ENCODE measurements at regions not wholly inside any gene's neighbourhood (a gene's known extent, or its start where the extent isn't known, plus 50 kb on each side); places are given as distances from the start of the nearest gene placed in this dataset.

DNA sequence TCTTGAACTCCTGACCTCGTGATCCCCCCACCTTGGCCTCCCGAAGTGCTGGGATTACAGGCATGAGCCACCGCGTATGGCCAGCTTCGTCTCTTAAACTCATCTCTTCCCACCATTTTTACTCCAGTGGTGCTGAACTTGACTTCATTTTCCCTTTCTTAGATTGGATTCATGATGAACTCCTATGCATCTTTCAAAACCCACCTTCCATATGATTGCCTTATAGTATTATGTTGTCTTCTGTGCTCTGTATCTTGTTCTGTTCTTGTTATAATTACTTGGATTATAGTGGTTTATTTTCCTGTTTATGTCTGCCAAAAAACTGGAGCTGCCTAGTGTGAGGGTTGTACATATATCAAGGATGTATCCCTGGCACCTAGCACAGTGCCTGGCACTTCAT, 110.8 kb upstream of the GADD45A start:
- Histone ChIP-seq H3K9me3 (ENCODE audit: control insufficient read depth, insufficient read depth, low read length) (no peaks in the 10 kb centered on the region), H3K4me3 (ENCODE audit: low read length) (no peak overlapping the region), H3K27ac (ENCODE audit: low read length) (no peak overlapping the region), H3K27me3 (ENCODE audit: control insufficient read depth, insufficient read depth, low read length) (no peaks in the 10 kb centered on the region), H3K36me3 (ENCODE audit: control insufficient read depth, insufficient read depth, low read length) (no peaks in the 10 kb centered on the region), H3K4me1 (ENCODE audit: control insufficient read depth, insufficient read depth, low read length) (no peaks in the 10 kb centered on the region)
- no peak for DNase-seq (ENCODE audit: low read depth, low spot score)
- no CpG with 5 or more reads among the region's 5 CpGs for WGBS (ENCODE audit: insufficient coverage, insufficient read length)

DNA sequence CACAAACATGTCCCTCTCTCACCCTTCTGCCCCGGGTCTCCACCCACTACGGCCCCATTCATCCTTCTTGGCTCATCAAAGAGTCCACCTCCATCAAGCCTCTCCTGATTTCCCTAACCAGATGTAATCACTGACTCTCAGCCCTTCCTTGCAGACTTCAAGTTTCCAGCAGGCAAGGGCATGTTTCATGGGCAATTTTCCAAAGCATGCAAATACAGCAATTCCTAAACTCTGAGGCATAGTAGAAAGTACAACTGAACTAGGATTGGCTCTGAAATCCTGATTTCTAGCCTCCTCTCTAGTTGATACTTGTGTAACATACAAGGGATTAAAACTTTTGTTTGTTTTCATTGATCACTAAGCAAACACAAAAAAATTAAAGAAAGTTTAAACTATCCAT, 109.1 kb upstream of the GADD45A start:
- H3K4me1 ChIP-seq (ENCODE audit: control insufficient read depth, insufficient read depth, low read length), result no peaks in the 10 kb centered on the region
- no peaks in the 10 kb centered on the region for H3K36me3 ChIP-seq (ENCODE audit: control insufficient read depth, insufficient read depth, low read length)
- no peak overlapping the region for H3K27ac ChIP-seq (ENCODE audit: low read length)
- H3K9me3 ChIP-seq (ENCODE audit: control insufficient read depth, insufficient read depth, low read length), result no peaks in the 10 kb centered on the region
- H3K4me3 ChIP-seq (ENCODE audit: low read length), result no peak overlapping the region
- no peak for DNase-seq (ENCODE audit: low read depth, low spot score)
- no peaks in the 10 kb centered on the region for H3K27me3 ChIP-seq (ENCODE audit: control insufficient read depth, insufficient read depth, low read length)
- no CpG with 5 or more reads among the region's 2 CpGs for WGBS (ENCODE audit: insufficient coverage, insufficient read length)

DNA sequence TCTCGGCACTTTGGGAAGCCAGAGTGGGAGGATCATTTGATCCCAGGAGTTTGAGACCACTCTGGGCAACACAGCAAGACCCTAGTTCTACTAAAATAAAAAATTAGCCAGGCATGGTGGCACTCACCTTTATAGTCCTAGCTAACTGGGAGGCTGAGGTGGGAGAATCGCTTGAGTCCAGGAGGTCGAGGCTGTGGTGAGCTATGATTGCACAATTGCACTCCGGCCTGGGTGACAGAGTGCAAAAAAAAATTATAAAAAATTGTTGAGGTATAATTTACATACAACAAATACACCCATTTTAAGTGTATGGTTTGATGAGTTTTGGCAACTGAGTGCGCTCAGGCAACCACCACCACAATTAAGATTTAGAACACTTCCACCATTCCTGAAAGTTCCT, 108.5 kb upstream of the GADD45A start:
- H3K4me3 ChIP-seq (ENCODE audit: low read length), result no peak overlapping the region
- peaks cover under 1% of the 10 kb centered on the region; the same call in 1 of the 2 replicates for H3K4me1 ChIP-seq (ENCODE audit: control insufficient read depth, insufficient read depth, low read length)
- no peaks in the 10 kb centered on the region for H3K9me3 ChIP-seq (ENCODE audit: control insufficient read depth, insufficient read depth, low read length)
- no CpG with 5 or more reads among the region's 5 CpGs for WGBS (ENCODE audit: insufficient coverage, insufficient read length)
- no peak for DNase-seq (ENCODE audit: low read depth, low spot score)
- no peaks in the 10 kb centered on the region for H3K27me3 ChIP-seq (ENCODE audit: control insufficient read depth, insufficient read depth, low read length)
- no peaks in the 10 kb centered on the region for H3K36me3 ChIP-seq (ENCODE audit: control insufficient read depth, insufficient read depth, low read length)
- H3K27ac ChIP-seq (ENCODE audit: low read length), result no peak overlapping the region

DNA sequence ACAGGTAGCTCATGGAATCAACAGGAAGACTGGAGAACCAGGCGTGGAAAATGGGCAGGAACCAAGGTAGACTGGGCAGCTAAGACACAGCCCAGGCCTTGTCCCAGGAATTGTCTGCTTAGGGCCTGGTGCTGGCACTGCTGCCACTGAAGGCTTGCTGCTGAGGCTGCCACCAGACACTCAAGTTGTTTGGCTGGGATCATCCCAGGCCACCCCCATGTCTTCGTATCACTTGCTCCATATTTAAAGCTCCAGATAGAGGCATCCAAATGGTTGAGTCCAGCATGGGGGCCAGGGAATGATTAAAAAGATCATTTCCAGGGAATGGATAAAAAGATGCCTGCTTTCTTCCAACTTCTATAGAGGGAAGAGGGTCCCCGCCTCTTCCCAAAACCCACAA, 107.4 kb upstream of the GADD45A start:
- H3K27me3 ChIP-seq (ENCODE audit: control insufficient read depth, insufficient read depth, low read length), result no peaks in the 10 kb centered on the region
- no peak overlapping the region for H3K4me3 ChIP-seq (ENCODE audit: low read length)
- no peak overlapping the region for H3K27ac ChIP-seq (ENCODE audit: low read length)
- no CpG with 5 or more reads among the region's 3 CpGs for WGBS (ENCODE audit: insufficient coverage, insufficient read length)
- H3K36me3 ChIP-seq (ENCODE audit: control insufficient read depth, insufficient read depth, low read length), result no peaks in the 10 kb centered on the region
- DNase-seq (ENCODE audit: low read depth, low spot score), result no peak
- no peaks in the 10 kb centered on the region for H3K9me3 ChIP-seq (ENCODE audit: control insufficient read depth, insufficient read depth, low read length)
- peaks cover 1% of the 10 kb centered on the region; the same call in 1 of the 2 replicates for H3K4me1 ChIP-seq (ENCODE audit: control insufficient read depth, insufficient read depth, low read length)

DNA sequence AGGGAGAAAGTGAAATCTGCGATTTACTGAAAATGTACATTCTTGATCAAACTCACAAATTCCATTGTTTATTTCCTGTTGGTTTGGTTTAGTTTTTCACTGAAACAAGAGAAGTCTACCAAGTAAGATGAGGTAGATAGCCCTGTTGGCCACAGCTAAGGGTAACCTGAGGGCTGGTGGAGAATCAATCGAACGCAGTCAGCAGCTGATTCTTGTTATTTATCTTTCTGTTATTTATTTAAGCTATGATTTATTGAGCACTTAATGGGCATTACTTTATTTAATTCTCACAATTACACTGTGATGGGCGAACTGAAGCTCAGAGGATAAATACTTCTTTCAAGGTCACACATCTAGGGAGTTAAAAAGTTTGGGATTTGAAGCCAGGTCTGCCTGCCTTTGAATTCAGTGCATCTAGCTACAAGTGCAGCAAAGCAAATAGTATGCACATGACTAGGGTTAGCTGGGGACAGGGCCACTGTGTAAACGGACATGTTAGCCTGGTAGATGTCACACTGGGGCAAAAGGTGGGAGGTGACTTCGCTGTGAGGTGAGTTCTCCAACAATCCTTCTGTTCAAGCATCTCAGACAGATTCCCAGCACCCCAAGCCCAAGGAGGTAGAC, 106.5 kb upstream of the GADD45A start:
- Histone ChIP-seq H3K27me3 (ENCODE audit: control insufficient read depth, insufficient read depth, low read length) (no peaks in the 10 kb centered on the region), H3K4me3 (ENCODE audit: low read length) (no peak overlapping the region), H3K9me3 (ENCODE audit: control insufficient read depth, insufficient read depth, low read length) (no peaks in the 10 kb centered on the region), H3K4me1 (ENCODE audit: control insufficient read depth, insufficient read depth, low read length) (peaks cover 1% of the 10 kb centered on the region; the same call in 1 of the 2 replicates), H3K36me3 (ENCODE audit: control insufficient read depth, insufficient read depth, low read length) (no peaks in the 10 kb centered on the region), H3K27ac (ENCODE audit: low read length) (no peak overlapping the region)
- no peak for DNase-seq (ENCODE audit: low read depth, low spot score)
- WGBS (ENCODE audit: insufficient coverage, insufficient read length), result no CpG with 5 or more reads among the region's 6 CpGs

DNA sequence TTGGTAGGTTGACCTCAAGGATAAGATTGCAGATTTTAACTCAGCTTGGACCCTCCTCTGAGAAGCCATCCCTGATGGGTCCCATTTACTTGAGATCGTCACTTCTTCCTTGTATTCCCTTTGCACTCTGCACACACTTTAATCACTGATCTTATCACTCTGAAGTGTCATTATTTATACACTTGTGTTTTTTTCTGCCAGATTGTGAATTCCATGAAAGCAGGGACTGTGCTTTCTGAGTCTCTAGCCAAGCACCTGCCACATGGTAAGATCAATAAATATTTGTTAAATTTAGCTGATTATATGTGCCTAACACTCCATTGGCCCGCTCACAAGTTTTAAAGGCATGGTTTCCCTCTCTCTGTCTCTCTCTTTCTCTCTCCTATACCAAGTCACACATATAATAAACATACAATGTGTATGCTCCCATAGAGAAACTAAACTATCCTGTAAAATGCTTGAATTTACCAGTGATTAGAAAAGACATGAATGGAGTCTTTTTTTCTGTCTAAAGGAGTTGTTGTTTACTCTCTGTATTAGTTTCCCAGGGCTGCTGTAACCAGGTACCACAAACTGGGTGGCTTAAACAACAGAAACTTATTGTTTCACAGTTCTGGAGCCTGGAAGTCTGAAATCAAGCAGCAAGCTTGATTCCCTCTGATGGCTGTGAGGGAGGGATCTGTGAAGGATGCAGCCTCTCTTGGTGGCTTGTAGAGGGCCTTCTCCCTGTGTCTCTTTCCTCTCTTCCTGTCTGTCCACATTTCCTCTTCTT, 105.2 kb upstream of the GADD45A start:
- Histone ChIP-seq H3K4me3 (ENCODE audit: low read length) (no peak overlapping the region), H3K4me1 (ENCODE audit: control insufficient read depth, insufficient read depth, low read length) (peaks cover 1% of the 10 kb centered on the region; the same call in 1 of the 2 replicates), H3K9me3 (ENCODE audit: control insufficient read depth, insufficient read depth, low read length) (no peaks in the 10 kb centered on the region), H3K36me3 (ENCODE audit: control insufficient read depth, insufficient read depth, low read length) (no peaks in the 10 kb centered on the region), H3K27ac (ENCODE audit: low read length) (no peak overlapping the region), H3K27me3 (ENCODE audit: control insufficient read depth, insufficient read depth, low read length) (no peaks in the 10 kb centered on the region)
- no CpG with 5 or more reads among the region's 2 CpGs for WGBS (ENCODE audit: insufficient coverage, insufficient read length)
- DNase-seq (ENCODE audit: low read depth, low spot score), result no peak

DNA sequence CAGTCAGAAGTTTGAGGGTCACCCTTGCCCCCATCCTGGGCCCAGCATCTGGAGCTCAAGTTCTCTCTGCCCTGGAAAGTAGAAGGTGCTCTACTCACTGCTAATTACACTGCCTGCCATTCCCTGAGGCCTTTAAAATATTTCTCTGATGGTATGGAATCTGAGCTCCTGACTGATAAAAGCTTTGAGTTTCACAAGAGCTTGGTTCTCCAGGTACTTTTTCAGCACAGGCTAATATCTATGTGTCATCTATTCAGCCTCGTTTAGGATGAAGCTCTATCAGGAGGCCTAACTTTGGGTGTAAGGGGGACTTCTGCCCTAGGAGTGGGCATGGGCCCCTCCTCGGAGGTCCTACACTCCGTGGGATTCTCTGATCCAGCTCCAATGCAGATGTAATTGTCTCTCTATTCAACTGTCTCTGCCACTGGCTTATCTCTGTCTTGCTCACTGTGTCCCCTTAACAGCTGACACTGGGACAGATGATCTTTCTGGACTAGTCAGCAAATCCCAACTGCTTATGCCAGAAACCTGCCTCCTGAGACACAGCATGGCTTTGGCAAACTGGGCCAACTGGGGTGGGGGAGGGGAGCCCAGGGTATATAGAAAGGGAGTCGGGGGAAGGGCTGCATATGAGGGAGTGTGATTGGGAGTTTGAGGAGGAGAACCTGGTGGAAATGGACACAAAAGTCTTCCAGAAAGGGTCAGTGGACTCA, 104.2 kb upstream of the GADD45A start:
- no peaks in the 10 kb centered on the region for H3K36me3 ChIP-seq (ENCODE audit: control insufficient read depth, insufficient read depth, low read length)
- peaks cover 1% of the 10 kb centered on the region; the same call in 1 of the 2 replicates for H3K4me1 ChIP-seq (ENCODE audit: control insufficient read depth, insufficient read depth, low read length)
- no CpG with 5 or more reads among the region's 4 CpGs for WGBS (ENCODE audit: insufficient coverage, insufficient read length)
- no peaks in the 10 kb centered on the region for H3K27me3 ChIP-seq (ENCODE audit: control insufficient read depth, insufficient read depth, low read length)
- DNase-seq (ENCODE audit: low read depth, low spot score), result no peak
- no peaks in the 10 kb centered on the region for H3K9me3 ChIP-seq (ENCODE audit: control insufficient read depth, insufficient read depth, low read length)
- H3K4me3 ChIP-seq (ENCODE audit: low read length), result no peak overlapping the region
- H3K27ac ChIP-seq (ENCODE audit: low read length), result no peak overlapping the region

DNA sequence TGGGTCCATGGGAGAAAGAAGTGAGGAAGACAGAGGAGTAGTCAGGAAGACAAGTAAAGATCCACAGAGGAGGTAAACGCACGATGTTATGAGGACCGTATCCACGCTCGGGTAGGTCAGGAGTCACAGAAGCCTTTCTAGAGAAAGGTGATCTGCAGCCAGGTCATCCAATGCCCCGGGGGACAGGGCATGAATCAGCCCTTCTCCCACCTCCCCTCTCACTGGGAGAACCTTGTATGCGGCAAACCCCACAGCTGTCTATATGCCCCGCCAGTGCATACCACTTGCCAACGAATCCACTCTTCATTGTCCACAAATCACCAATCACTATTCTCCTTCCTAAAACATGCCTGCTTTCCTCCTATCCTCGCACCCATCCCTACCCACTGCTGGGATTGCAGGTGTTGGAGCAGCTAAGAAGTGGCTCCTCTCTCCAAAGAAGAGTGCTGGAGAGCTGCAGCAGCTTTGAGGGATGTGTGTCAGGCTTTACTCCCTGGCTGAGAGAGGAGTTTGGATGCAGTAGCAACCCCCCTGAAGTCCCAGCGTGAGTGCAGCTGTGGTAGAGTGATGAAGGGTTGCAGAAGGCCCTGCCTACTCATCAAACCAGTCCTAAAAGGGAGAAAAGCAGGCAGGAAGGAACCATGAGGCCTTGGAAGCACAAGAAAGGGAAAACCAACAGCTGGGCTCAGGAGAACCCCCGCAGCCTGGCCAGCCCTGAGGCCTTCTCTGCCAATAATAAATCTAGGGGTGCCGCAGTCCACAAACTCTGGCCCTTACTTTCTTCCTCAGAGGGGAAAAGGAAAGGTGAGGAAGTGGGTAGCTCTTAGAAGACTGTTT, 102.2 kb upstream of the GADD45A start:
- no peak overlapping the region for H3K4me3 ChIP-seq (ENCODE audit: low read length)
- WGBS (ENCODE audit: insufficient coverage, insufficient read length), result 100% methylated on average over 1 of the region's 13 CpGs

DNA sequence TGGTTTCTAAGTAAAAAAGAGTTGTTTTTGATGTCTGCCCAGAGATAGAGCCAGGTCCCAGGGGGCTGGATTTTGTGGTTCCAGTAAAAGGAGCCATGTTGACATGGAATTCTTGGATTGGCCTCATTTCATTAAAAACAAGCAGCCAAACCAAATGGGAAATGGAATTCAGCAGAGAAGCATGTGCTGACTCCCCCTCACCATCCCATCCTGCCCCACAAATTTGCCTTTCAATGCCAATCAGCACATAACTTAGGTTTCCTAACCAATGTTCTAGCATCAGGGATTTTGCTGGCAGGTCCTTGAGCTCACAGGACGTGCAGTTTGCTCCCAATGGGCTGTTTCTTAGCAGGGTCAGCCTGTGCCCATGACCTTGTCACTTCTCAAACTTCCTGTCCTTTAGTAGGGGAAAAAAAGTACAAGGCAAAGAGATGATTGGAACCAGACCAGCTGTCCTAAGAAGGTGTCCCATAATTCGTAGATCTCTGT, 101.5 kb upstream of the GADD45A start:
- H3K4me3 ChIP-seq (ENCODE audit: low read length), result no peak overlapping the region
- H3K27me3 ChIP-seq (ENCODE audit: control insufficient read depth, insufficient read depth, low read length), result no peaks in the 10 kb centered on the region
- peaks cover 1% of the 10 kb centered on the region; the same call in 1 of the 2 replicates for H3K4me1 ChIP-seq (ENCODE audit: control insufficient read depth, insufficient read depth, low read length)
- H3K27ac ChIP-seq (ENCODE audit: low read length), result no peak overlapping the region
- no CpG with 5 or more reads among the region's 2 CpGs for WGBS (ENCODE audit: insufficient coverage, insufficient read length)
- no peaks in the 10 kb centered on the region for H3K36me3 ChIP-seq (ENCODE audit: control insufficient read depth, insufficient read depth, low read length)
- DNase-seq (ENCODE audit: low read depth, low spot score), result no peak
- no peaks in the 10 kb centered on the region for H3K9me3 ChIP-seq (ENCODE audit: control insufficient read depth, insufficient read depth, low read length)

More for the DNA sequence above, 102.2 kb upstream of the GADD45A start:
- Histone ChIP-seq H3K9me3 (ENCODE audit: control insufficient read depth, insufficient read depth, low read length) (no peaks in the 10 kb centered on the region), H3K27ac (ENCODE audit: low read length) (no peak overlapping the region), H3K36me3 (ENCODE audit: control insufficient read depth, insufficient read depth, low read length) (no peaks in the 10 kb centered on the region), H3K27me3 (ENCODE audit: control insufficient read depth, insufficient read depth, low read length) (no peaks in the 10 kb centered on the region), H3K4me1 (ENCODE audit: control insufficient read depth, insufficient read depth, low read length) (peaks cover 1% of the 10 kb centered on the region; the same call in 1 of the 2 replicates)
- DNase-seq (ENCODE audit: low read depth, low spot score), result no peak

DNA sequence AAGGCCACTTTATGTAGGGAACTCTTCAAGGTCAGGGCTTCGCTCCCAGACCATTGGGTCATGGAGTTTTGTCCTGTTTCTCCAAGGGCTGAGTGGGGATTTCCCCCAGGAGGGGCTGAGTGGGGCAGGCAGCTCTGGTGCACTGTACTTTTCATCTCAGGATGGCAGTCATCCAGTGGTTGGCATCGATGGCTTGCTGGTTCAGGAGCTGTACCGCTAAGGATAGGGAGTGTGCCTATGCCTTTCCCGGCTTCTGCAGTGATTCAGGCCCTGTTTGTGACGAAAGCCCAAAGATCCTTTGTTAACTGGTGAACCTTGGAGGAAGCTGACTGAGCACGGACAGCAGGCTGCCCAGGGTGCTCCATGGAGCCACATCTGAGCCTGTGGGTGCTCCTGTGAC, 100.1 kb upstream of the GADD45A start:
- no CpG with 5 or more reads among the region's 6 CpGs for WGBS (ENCODE audit: insufficient coverage, insufficient read length)
- H3K27me3 ChIP-seq (ENCODE audit: control insufficient read depth, insufficient read depth, low read length), result no peaks in the 10 kb centered on the region
- H3K4me3 ChIP-seq (ENCODE audit: low read length), result no peak overlapping the region
- H3K4me1 ChIP-seq (ENCODE audit: control insufficient read depth, insufficient read depth, low read length), result peaks cover 1% of the 10 kb centered on the region; the same call in 1 of the 2 replicates
- no peaks in the 10 kb centered on the region for H3K36me3 ChIP-seq (ENCODE audit: control insufficient read depth, insufficient read depth, low read length)
- DNase-seq (ENCODE audit: low read depth, low spot score), result no peak
- H3K9me3 ChIP-seq (ENCODE audit: control insufficient read depth, insufficient read depth, low read length), result no peaks in the 10 kb centered on the region
- no peak overlapping the region for H3K27ac ChIP-seq (ENCODE audit: low read length)

All from iPS DF 6.9 (cell line).